ENCODE measurements at regions not wholly inside any gene's neighbourhood (a gene's known extent, or its start where the extent isn't known, plus 50 kb on each side); places are given as distances from the start of the nearest gene placed in this dataset.

- H3K27ac ChIP-seq (ENCODE audit: low read depth, low read length): no peak overlapping the region
- H3K27me3 ChIP-seq (ENCODE audit: control insufficient read depth in 1 of 2, insufficient read depth in 2 of 2, low read length in 2 of 2): no peaks in the 10 kb centered on the region
- H3K4me1 ChIP-seq (ENCODE audit: control insufficient read depth in 1 of 2, insufficient read depth in 2 of 2, low read length in 2 of 2): peaks cover 3 to 7% of the 10 kb centered on the region in 2 donors
- no peak overlapping the region for H3K4me3 ChIP-seq (ENCODE audit: low read depth in 1 of 2, low read length in 2 of 2)
- H3K9me3 ChIP-seq (ENCODE audit: control insufficient read depth in 1 of 2, low read length in 2 of 2): no peaks in the 10 kb centered on the region
- H3K9ac ChIP-seq (ENCODE audit: low read depth in 1 of 2, low read length in 2 of 2): no peak overlapping the region
- no peaks in the 10 kb centered on the region for H3K36me3 ChIP-seq (ENCODE audit: control insufficient read depth in 1 of 2, insufficient read depth in 2 of 2, low read length in 2 of 2)
Measured at GRCh38 chr6:137782166-137783039, 84.7 kb upstream of the TNFAIP3 start.

- peaks cover 3 to 7% of the 10 kb centered on the region in 2 donors for H3K4me1 ChIP-seq (ENCODE audit: control insufficient read depth in 1 of 2, insufficient read depth in 2 of 2, low read length in 2 of 2)
- H3K4me3 ChIP-seq (ENCODE audit: low read depth in 1 of 2, low read length in 2 of 2): no peak overlapping the region
- H3K9ac ChIP-seq (ENCODE audit: low read depth in 1 of 2, low read length in 2 of 2): no peak overlapping the region
- no peaks in the 10 kb centered on the region for H3K27me3 ChIP-seq (ENCODE audit: control insufficient read depth in 1 of 2, insufficient read depth in 2 of 2, low read length in 2 of 2)
- no peak overlapping the region for H3K27ac ChIP-seq (ENCODE audit: low read depth, low read length)
- no peaks in the 10 kb centered on the region for H3K36me3 ChIP-seq (ENCODE audit: control insufficient read depth in 1 of 2, insufficient read depth in 2 of 2, low read length in 2 of 2)
- no peaks in the 10 kb centered on the region for H3K9me3 ChIP-seq (ENCODE audit: control insufficient read depth in 1 of 2, low read length in 2 of 2)
Measured at GRCh38 chr6:137783710-137784109, 83.3 kb upstream of the TNFAIP3 start.

GRCh38 chr6:137784583-137784982, 82.5 kb upstream of the TNFAIP3 start:
- Histone ChIP-seq H3K27me3 (ENCODE audit: control insufficient read depth in 1 of 2, insufficient read depth in 2 of 2, low read length in 2 of 2) (no peaks in the 10 kb centered on the region), H3K36me3 (ENCODE audit: control insufficient read depth in 1 of 2, insufficient read depth in 2 of 2, low read length in 2 of 2) (no peaks in the 10 kb centered on the region), H3K9me3 (ENCODE audit: control insufficient read depth in 1 of 2, low read length in 2 of 2) (no peaks in the 10 kb centered on the region), H3K4me1 (ENCODE audit: control insufficient read depth in 1 of 2, insufficient read depth in 2 of 2, low read length in 2 of 2) (peaks cover 3 to 7% of the 10 kb centered on the region in 2 donors), H3K9ac (ENCODE audit: low read depth in 1 of 2, low read length in 2 of 2) (no peak overlapping the region), H3K4me3 (ENCODE audit: low read depth in 1 of 2, low read length in 2 of 2) (no peak overlapping the region), H3K27ac (ENCODE audit: low read depth, low read length) (no peak overlapping the region)

- no peak overlapping the region for H3K27ac ChIP-seq (ENCODE audit: low read depth, low read length)
- no peaks in the 10 kb centered on the region for H3K36me3 ChIP-seq (ENCODE audit: control insufficient read depth in 1 of 2, insufficient read depth in 2 of 2, low read length in 2 of 2)
- H3K9me3 ChIP-seq (ENCODE audit: control insufficient read depth in 1 of 2, low read length in 2 of 2): no peaks in the 10 kb centered on the region
- no peaks in the 10 kb centered on the region for H3K27me3 ChIP-seq (ENCODE audit: control insufficient read depth in 1 of 2, insufficient read depth in 2 of 2, low read length in 2 of 2)
- H3K4me1 ChIP-seq (ENCODE audit: control insufficient read depth in 1 of 2, insufficient read depth in 2 of 2, low read length in 2 of 2): peaks cover 10 to 17% of the 10 kb centered on the region in 2 donors
- no peak overlapping the region for H3K9ac ChIP-seq (ENCODE audit: low read depth in 1 of 2, low read length in 2 of 2)
- H3K4me3 ChIP-seq (ENCODE audit: low read depth in 1 of 2, low read length in 2 of 2): no peak overlapping the region
Measured at GRCh38 chr6:137787016-137787415, 80.0 kb upstream of the TNFAIP3 start.

- no peaks in the 10 kb centered on the region for H3K9me3 ChIP-seq (ENCODE audit: control insufficient read depth in 1 of 2, low read length in 2 of 2)
- no peak overlapping the region for H3K27ac ChIP-seq (ENCODE audit: low read depth, low read length)
- no peaks in the 10 kb centered on the region for H3K27me3 ChIP-seq (ENCODE audit: control insufficient read depth in 1 of 2, insufficient read depth in 2 of 2, low read length in 2 of 2)
- H3K36me3 ChIP-seq (ENCODE audit: control insufficient read depth in 1 of 2, insufficient read depth in 2 of 2, low read length in 2 of 2): no peaks in the 10 kb centered on the region
- peaks cover 10 to 17% of the 10 kb centered on the region in 2 donors for H3K4me1 ChIP-seq (ENCODE audit: control insufficient read depth in 1 of 2, insufficient read depth in 2 of 2, low read length in 2 of 2)
- no peak overlapping the region for H3K4me3 ChIP-seq (ENCODE audit: low read depth in 1 of 2, low read length in 2 of 2)
- H3K9ac ChIP-seq (ENCODE audit: low read depth in 1 of 2, low read length in 2 of 2): no peak overlapping the region
Measured at GRCh38 chr6:137788248-137788647, 78.8 kb upstream of the TNFAIP3 start.

- Histone ChIP-seq H3K9ac (ENCODE audit: low read depth in 1 of 2, low read length in 2 of 2) (no peak overlapping the region), H3K9me3 (ENCODE audit: control insufficient read depth in 1 of 2, low read length in 2 of 2) (no peaks in the 10 kb centered on the region), H3K27ac (ENCODE audit: low read depth, low read length) (no peak overlapping the region), H3K4me3 (ENCODE audit: low read depth in 1 of 2, low read length in 2 of 2) (no peak overlapping the region), H3K36me3 (ENCODE audit: control insufficient read depth in 1 of 2, insufficient read depth in 2 of 2, low read length in 2 of 2) (no peaks in the 10 kb centered on the region), H3K27me3 (ENCODE audit: control insufficient read depth in 1 of 2, insufficient read depth in 2 of 2, low read length in 2 of 2) (no peaks in the 10 kb centered on the region), H3K4me1 (ENCODE audit: control insufficient read depth in 1 of 2, insufficient read depth in 2 of 2, low read length in 2 of 2) (peaks cover 23 to 31% of the 10 kb centered on the region in 2 donors)
Measured at GRCh38 chr6:137791281-137792159, 75.5 kb upstream of the TNFAIP3 start.

- Histone ChIP-seq H3K36me3 (ENCODE audit: control insufficient read depth in 1 of 2, insufficient read depth in 2 of 2, low read length in 2 of 2) (no peaks in the 10 kb centered on the region), H3K4me1 (ENCODE audit: control insufficient read depth in 1 of 2, insufficient read depth in 2 of 2, low read length in 2 of 2) (peaks cover 23 to 31% of the 10 kb centered on the region in 2 donors), H3K27ac (ENCODE audit: low read depth, low read length) (no peak overlapping the region), H3K27me3 (ENCODE audit: control insufficient read depth in 1 of 2, insufficient read depth in 2 of 2, low read length in 2 of 2) (no peaks in the 10 kb centered on the region), H3K9ac (ENCODE audit: low read depth in 1 of 2, low read length in 2 of 2) (no peak overlapping the region), H3K9me3 (ENCODE audit: control insufficient read depth in 1 of 2, low read length in 2 of 2) (no peaks in the 10 kb centered on the region), H3K4me3 (ENCODE audit: low read depth in 1 of 2, low read length in 2 of 2) (no peak overlapping the region)
Measured at GRCh38 chr6:137792160-137793033, 74.7 kb upstream of the TNFAIP3 start.

- Histone ChIP-seq H3K36me3 (ENCODE audit: control insufficient read depth in 1 of 2, insufficient read depth in 2 of 2, low read length in 2 of 2) (no peaks in the 10 kb centered on the region), H3K27me3 (ENCODE audit: control insufficient read depth in 1 of 2, insufficient read depth in 2 of 2, low read length in 2 of 2) (no peaks in the 10 kb centered on the region), H3K9me3 (ENCODE audit: control insufficient read depth in 1 of 2, low read length in 2 of 2) (no peaks in the 10 kb centered on the region), H3K9ac (ENCODE audit: low read depth in 1 of 2, low read length in 2 of 2) (no peak overlapping the region), H3K27ac (ENCODE audit: low read depth, low read length) (no peak overlapping the region), H3K4me1 (ENCODE audit: control insufficient read depth in 1 of 2, insufficient read depth in 2 of 2, low read length in 2 of 2) (peaks cover 23 to 40% of the 10 kb centered on the region in 2 donors), H3K4me3 (ENCODE audit: low read depth in 1 of 2, low read length in 2 of 2) (no peak overlapping the region)
Measured at GRCh38 chr6:137793805-137794515, 73.1 kb upstream of the TNFAIP3 start.

GRCh38 chr6:137794516-137795201, 72.4 kb upstream of the TNFAIP3 start:
- Histone ChIP-seq H3K4me1 (ENCODE audit: control insufficient read depth in 1 of 2, insufficient read depth in 2 of 2, low read length in 2 of 2) (peaks cover 23 to 42% of the 10 kb centered on the region in 2 donors), H3K36me3 (ENCODE audit: control insufficient read depth in 1 of 2, insufficient read depth in 2 of 2, low read length in 2 of 2) (no peaks in the 10 kb centered on the region)

More at GRCh38 chr6:137794516-137795201, 72.4 kb upstream of the TNFAIP3 start:
- Histone ChIP-seq H3K27ac (ENCODE audit: low read depth, low read length) (no peak overlapping the region), H3K9me3 (ENCODE audit: control insufficient read depth in 1 of 2, low read length in 2 of 2) (no peaks in the 10 kb centered on the region), H3K9ac (ENCODE audit: low read depth in 1 of 2, low read length in 2 of 2) (no peak overlapping the region), H3K27me3 (ENCODE audit: control insufficient read depth in 1 of 2, insufficient read depth in 2 of 2, low read length in 2 of 2) (no peaks in the 10 kb centered on the region), H3K4me3 (ENCODE audit: low read depth in 1 of 2, low read length in 2 of 2) (no peak overlapping the region)
